AG04449 (cell line): ENCODE measurements at regions not wholly inside any gene's neighbourhood (a gene's known extent, or its start where the extent isn't known, plus 50 kb on each side); places are given as distances from the start of the nearest gene placed in this dataset.

Experiments
- CTCF ChIA-PET: fragments of 350-600 bp; formaldehyde crosslinking; extraction: SDS; loops from one replicate; lab custom pipeline; 2021; ENCODE audit warnings: antibody characterized with exemption; lab: Yijun Ruan, JAX
- POLR2A ChIA-PET: fragments of 400-600, 350-600 bp; formaldehyde crosslinking; extraction: SDS; loops from one replicate; lab custom pipeline; 2020; ENCODE audit warnings: antibody characterized with exemption, inconsistent platforms; lab: Yijun Ruan, JAX
- DNase-seq: peaks from one replicate; pipeline ENCODE4 v3.0.0-alpha.2; 2010; ENCODE audit warnings: low read depth, low spot score
- H3K4me3 ChIP-seq: 2 replicates; pipeline ENCODE4 v1.5.1; 2011; ENCODE audit warnings: low read depth, mild to moderate bottlenecking, control low read depth, low read length
- CTCF ChIP-seq: IDR thresholded peaks from one replicate; pipeline ENCODE4 v1.5.1; 2011; ENCODE audit warnings: mild to moderate bottlenecking, moderate library complexity, low read length, control low read depth, inconsistent platforms; ENCODE audit not compliant: insufficient read depth; ENCODE audit errors: missing control alignments

- no peak for TF ChIP-seq CTCF
- POLR2A ChIA-PET = interaction anchor here (0.8 to 2.2 kb wide), 3 partner anchors 14 to 21 kb away, joined by 3 to 8 read pairs (median 4); no protein-coding TSS in a partner anchor
- DNase-seq = peak; percentile 76
- CTCF ChIA-PET = interaction anchor here (1.7 kb wide), 1 partner anchor 11 kb away, joined by 5 read pairs; no protein-coding TSS in a partner anchor
- H3K4me3 ChIP-seq = no peak overlapping the region
These were observed 102.2 kb downstream of the UNC5CL start for GRCh38 chr6:40936818-40937251.

- no peak for DNase-seq
- ChIA-PET CTCF (interaction anchor here (1.0 to 2.0 kb wide), 3 partner anchors 18 to 94 kb away, joined by 3 to 7 read pairs (median 3); no protein-coding TSS in a partner anchor), POLR2A (interaction anchor here (0.5 kb wide), 1 partner anchor 32 kb away, joined by 3 read pairs; no protein-coding TSS in a partner anchor)
- no peak overlapping the region for H3K4me3 ChIP-seq
- TF ChIP-seq CTCF = no peak
These were observed 105.2 kb downstream of the UNC5CL start for GRCh38 chr6:40933864-40934263.

- DNase-seq = no peak
- CTCF ChIA-PET = interaction anchor here (1.5 to 2.0 kb wide), 3 partner anchors 15 to 95 kb away, joined by 3 to 7 read pairs (median 4); no protein-coding TSS in a partner anchor
- TF ChIP-seq CTCF = no peak
- POLR2A ChIA-PET = interaction anchor here (0.6 kb wide), 1 partner anchor 16 kb away, joined by 3 read pairs; no protein-coding TSS in a partner anchor
- H3K4me3 ChIP-seq = no peak overlapping the region
These were observed 106.1 kb downstream of the UNC5CL start for GRCh38 chr6:40932953-40933352.

- no peak for TF ChIP-seq CTCF
- DNase-seq = no peak
- CTCF ChIA-PET = interaction anchor here (1.5 to 2.0 kb wide), 3 partner anchors 16 to 96 kb away, joined by 3 to 7 read pairs (median 4); no protein-coding TSS in a partner anchor
These were observed 106.7 kb downstream of the UNC5CL start for GRCh38 chr6:40932366-40932765.

GRCh38 chr6:40931931-40932330 lies 107.1 kb downstream of the UNC5CL start:
- no peak for DNase-seq
- CTCF ChIA-PET = interaction anchor here (1.5 kb wide), 1 partner anchor 16 kb away, joined by 4 read pairs; no protein-coding TSS in a partner anchor
- H3K4me3 ChIP-seq = no peak overlapping the region
- no peak for TF ChIP-seq CTCF
- POLR2A ChIA-PET = interaction anchor here (0.8 kb wide), 1 partner anchor 10 kb away, joined by 3 read pairs; no protein-coding TSS in a partner anchor

More at GRCh38 chr6:40932366-40932765, 106.7 kb downstream of the UNC5CL start:
- H3K4me3 ChIP-seq = no peak overlapping the region
- POLR2A ChIA-PET = no interaction called here

- no peak overlapping the region for H3K4me3 ChIP-seq
- CTCF ChIA-PET = no interaction called here
- DNase-seq = no peak
- POLR2A ChIA-PET = no interaction called here
- no peak for TF ChIP-seq CTCF
These were observed 108.5 kb downstream of the UNC5CL start for GRCh38 chr6:40930555-40930954.
